ENCODE measurements at regions not wholly inside any gene's neighbourhood (a gene's known extent, or its start where the extent isn't known, plus 50 kb on each side); places are given as distances from the start of the nearest gene placed in this dataset.

GRCh38 chr10:123606006-123606405 is 60.1 kb upstream of the GPR26 start:
- TF ChIP-seq CTCF (IDR thresholded peaks at IDR 0.05), result no peak
- no peak for TF ChIP-seq EP300 (IDR thresholded peaks at IDR 0.05)
- TF ChIP-seq POLR2AphosphoS5 (IDR thresholded peaks at IDR 0.05), result no peak
- no peak for TF ChIP-seq POLR2A (IDR thresholded peaks at IDR 0.05; ENCODE audit: low read depth)
